ENCODE measurements at regions not wholly inside any gene's neighbourhood (a gene's known extent, or its start where the extent isn't known, plus 50 kb on each side); places are given as distances from the start of the nearest gene placed in this dataset.

DNA sequence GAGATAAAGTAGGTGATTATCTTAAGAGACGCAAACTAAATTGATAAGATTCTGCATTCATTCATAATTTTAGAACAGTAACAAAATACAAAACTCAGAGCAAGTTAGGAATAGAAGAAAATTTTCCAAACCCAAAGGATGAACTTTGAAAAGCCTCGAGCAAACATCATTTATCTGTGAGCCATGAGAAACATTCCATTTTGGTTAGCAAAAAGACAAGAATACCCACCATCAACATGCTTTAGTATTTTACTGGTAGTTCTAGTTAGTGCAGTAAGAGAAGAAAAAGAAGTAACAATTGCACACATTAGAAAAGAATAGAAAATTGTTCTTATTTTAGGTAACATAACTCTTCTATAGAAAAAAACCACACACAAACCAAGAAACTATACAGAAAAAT is 291.3 kb upstream of the TCF4 start:
- H3K4me3 ChIP-seq (ENCODE audit: low read depth, low read length): no peak overlapping the region
- TF ChIP-seq, protein P1, sequence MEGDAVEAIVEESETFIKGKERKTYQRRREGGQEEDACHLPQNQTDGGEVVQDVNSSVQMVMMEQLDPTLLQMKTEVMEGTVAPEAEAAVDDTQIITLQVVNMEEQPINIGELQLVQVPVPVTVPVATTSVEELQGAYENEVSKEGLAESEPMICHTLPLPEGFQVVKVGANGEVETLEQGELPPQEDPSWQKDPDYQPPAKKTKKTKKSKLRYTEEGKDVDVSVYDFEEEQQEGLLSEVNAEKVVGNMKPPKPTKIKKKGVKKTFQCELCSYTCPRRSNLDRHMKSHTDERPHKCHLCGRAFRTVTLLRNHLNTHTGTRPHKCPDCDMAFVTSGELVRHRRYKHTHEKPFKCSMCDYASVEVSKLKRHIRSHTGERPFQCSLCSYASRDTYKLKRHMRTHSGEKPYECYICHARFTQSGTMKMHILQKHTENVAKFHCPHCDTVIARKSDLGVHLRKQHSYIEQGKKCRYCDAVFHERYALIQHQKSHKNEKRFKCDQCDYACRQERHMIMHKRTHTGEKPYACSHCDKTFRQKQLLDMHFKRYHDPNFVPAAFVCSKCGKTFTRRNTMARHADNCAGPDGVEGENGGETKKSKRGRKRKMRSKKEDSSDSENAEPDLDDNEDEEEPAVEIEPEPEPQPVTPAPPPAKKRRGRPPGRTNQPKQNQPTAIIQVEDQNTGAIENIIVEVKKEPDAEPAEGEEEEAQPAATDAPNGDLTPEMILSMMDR (IDR thresholded peaks at IDR 0.05; ENCODE audit: low read depth, low read length): no peak

DNA sequence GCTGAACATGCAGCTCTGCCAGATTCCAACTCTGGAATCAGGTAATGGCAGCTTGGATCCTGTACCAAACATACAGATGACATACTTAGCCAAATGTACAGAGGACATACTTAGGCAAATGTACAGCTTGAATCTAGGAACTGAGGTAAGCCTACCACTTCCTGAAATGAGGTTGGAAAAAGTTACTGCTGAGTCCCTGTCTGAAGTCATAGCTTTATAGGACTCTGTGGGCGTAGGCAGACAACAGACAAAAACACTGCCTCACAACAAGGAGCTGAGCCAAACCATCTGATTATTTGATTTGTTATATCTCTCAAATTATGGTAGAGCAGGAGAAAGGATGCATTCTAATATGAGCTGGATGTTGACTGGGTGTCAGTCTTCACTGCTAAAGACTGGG is 290.2 kb upstream of the TCF4 start:
- no peak overlapping the region for H3K4me3 ChIP-seq (ENCODE audit: low read depth, low read length)
- TF ChIP-seq, protein P1 (IDR thresholded peaks at IDR 0.05; ENCODE audit: low read depth, low read length): no peak

DNA sequence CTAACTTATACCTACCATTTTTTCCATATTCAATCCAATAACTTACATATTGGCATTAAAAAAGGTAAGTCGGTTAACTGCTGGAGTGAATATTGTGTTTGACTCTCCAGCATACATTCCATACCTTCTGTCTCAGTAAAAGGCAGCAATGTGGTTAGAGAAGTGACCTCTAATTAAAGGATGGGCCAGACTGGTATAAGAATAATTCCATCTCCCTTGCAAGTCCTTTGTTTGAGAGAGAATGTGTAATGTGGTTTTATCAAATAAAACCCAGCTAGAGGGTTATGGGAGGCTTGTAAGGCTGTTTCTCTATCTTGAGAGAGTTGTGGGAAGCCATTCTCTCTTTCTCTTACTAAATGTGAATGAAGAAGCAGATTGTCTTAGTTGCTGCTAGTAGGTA is 289.3 kb upstream of the TCF4 start:
- TF ChIP-seq, protein P1 (IDR thresholded peaks at IDR 0.05; ENCODE audit: low read depth, low read length): no peak
- no peak overlapping the region for H3K4me3 ChIP-seq (ENCODE audit: low read depth, low read length)

DNA sequence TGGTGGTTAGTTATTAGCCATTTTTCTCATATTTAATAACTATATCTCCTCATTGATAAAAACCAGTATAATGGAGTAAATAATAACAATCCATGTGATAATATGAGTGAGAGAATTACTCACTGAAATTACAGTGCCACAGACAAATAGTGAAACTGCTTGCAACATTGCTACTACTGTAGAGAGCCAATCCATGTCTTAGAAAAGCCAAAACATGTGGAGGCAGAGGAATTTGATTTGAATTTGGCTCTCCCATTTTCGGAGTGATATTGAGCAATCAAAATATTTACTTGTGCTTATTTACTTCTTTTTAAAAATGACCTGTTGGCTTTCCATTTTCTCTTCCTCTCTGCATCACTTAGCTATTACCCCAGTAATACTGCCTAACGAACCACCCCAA is 288.3 kb upstream of the TCF4 start:
- no peak overlapping the region for H3K4me3 ChIP-seq (ENCODE audit: low read depth, low read length)
- TF ChIP-seq, protein P1 (IDR thresholded peaks at IDR 0.05; ENCODE audit: low read depth, low read length): no peak

DNA sequence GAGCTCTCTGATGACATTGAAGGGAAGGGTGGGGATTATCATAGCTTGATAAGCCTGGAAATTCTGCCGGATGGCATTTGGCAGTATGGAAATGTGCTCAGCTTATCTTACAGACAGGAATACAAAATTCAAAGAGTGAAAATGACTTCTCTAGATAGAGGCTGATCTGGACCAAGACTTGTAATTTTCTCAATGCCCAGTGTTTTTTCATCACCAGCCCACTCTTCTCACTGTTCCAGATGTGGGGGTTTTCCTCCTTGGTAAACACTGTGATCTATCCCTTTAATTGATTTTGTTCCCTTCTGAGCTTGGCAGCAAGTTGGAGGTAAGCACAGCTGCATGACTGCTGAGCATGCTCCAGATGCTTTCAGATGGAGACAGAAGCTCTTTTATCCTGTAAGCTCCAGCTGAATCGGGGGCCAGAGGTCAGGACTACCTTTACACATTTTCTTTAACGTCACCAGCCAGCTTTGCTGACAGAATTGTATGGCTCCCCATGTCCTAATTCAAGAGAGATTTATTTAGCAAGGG is 287.4 kb upstream of the TCF4 start:
- TF ChIP-seq, protein P1 (IDR thresholded peaks at IDR 0.05; ENCODE audit: low read depth, low read length): no peak
- no peak overlapping the region for H3K4me3 ChIP-seq (ENCODE audit: low read depth, low read length)

DNA sequence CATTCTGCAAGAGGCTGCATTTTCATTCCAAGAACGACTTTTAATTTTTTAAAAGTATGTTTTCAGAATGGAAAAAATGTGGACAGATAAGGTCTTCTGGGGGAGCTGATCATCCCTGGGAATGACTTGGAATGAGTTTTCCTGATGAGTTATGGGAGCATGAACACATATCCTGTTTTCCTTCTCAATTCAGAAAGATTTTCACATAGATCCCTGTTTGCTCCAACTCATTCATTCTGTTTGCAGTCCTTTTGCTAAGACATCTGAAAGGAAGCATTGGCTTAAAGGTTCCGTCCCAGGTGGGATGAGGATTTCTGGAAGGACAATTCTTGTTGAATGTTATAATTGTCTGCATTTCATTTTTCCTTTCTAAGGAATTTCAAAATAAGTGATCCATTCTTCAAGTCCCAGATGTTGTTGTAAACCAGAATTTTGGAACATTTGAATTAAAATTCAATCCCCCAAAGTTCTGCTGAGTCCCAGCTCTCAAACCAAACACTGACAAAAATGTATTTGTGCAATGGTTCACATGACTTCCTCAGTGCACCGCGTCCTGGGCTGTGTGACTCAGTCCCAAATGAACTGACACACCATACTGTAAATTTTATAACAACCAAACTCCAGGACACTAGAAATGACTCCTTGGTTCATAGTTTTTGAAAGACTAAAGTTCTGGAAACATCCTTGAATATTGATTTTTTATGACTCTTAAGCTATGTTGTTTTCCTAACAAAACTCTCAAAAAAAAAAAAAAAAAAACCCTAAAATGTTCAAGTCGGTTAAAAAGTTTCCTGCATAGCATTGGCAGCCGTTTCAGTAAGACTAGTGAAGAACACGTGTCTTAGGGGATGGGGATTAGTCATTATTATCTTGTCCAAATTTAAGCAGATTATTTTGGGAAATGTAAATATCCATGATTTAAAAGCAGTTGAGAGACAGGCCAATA is 281.8 kb upstream of the TCF4 start:
- TF ChIP-seq, protein P1 (IDR thresholded peaks at IDR 0.05; ENCODE audit: low read depth, low read length): no peak
- no peak overlapping the region for H3K4me3 ChIP-seq (ENCODE audit: low read depth, low read length)

DNA sequence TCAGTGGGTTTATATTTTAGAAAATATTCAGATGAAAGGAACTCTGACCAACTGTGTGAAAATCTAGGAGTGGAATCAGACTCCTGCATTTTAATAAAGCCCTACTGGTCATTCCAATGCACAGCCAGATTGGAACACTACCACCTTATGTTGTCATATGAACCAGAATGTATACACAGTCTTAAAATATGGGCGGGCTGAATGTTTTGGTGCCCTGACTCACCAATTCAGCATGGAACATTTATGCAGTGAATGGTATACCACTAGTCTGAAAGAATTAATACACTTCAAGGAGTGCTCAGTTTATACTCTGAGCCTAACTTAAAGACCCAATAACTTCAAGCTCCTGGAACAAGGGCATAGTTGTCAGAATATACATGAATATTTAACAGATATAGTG is 280.9 kb upstream of the TCF4 start:
- no peak overlapping the region for H3K4me3 ChIP-seq (ENCODE audit: low read depth, low read length)
- TF ChIP-seq, protein P1 (IDR thresholded peaks at IDR 0.05; ENCODE audit: low read depth, low read length): no peak

All from WI38 (cell line).